ENCODE measurements at regions not wholly inside any gene's neighbourhood (a gene's known extent, or its start where the extent isn't known, plus 50 kb on each side); places are given as distances from the start of the nearest gene placed in this dataset.
"Not testable (repeated sequence)": the region's sequence is repeated elsewhere in the genome, so short reads cannot be mapped to it uniquely, and the experiment has no call there.

DNA sequence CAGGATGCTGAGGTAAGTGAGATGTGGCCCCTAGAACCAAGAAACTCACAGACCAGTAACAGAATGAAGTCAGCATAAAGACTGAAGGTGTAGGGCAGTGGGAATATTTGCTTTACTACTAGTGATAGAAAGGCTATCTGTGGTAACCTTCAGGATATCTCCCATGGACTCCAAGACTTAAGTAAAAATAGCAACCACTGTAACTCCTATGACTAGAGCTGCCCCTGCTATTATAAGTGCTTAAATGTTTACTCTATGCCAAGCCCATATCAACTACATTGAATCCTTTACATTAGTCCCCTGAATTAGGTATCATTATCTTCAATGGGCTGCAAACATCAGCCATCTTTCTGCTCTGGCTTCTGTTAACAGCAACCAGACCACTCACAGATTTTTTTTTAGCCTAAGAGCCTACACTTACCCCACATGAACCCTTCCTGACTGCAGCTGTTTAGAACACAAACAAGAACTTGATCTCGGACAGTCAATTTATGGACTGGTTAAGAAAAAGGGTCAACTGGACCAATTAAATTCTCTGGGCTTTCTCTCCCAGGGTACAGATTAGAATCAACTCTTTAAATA is 335.1 kb upstream of the API5 start:
- DNase-seq (ENCODE audit: low spot score), result no peak

DNA sequence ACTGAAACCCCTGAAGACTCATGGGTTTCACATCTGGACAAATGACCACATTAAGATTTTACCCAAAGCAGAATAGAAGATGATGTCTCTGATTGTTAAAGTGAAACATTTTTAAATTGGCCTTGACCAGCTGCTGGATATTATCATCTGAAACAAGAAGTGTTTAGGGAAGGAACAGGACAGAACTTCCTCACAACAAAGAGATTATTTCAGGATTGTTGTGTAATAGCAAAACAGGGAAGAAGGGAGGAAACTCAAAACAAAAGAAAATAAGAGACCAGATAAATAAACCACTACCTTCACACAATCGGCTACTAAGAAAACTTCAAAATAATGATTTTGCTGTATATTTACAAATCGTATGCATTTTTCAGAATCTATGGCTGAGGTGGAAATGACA is 319.2 kb upstream of the API5 start:
- no peak for DNase-seq (ENCODE audit: low spot score)

GRCh38 chr11:42996421-42997307 is 315.1 kb upstream of the API5 start:
- no peak for DNase-seq (ENCODE audit: low spot score)

- not testable (repeated sequence) for DNase-seq (ENCODE audit: low spot score)
These were observed 306.9 kb upstream of the API5 start for GRCh38 chr11:43004879-43005278.

- no peak for DNase-seq (ENCODE audit: low spot score)
These were observed 301.8 kb upstream of the API5 start for GRCh38 chr11:43010042-43010441.

- DNase-seq (ENCODE audit: low spot score), result no peak
These were observed 299.2 kb upstream of the API5 start for GRCh38 chr11:43012606-43013005.

DNA sequence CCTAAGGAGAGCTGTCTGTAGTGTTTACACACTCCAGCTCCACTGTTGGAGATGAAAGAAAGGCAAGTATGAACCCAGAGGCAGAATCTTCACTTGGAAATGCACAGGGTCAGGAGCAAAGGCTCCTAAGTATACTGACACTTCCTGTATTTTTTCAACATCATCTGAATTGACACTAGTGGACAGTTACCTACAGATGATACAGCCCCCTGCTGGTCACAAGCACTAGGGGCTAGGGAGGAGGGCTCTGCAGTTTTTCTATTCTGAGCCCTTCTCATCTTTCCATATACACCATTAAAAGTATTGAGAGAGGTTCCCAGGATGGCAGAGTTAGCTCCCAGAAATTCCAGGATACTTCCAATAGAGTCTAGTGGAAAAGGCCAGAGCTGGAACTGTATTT is 290.3 kb upstream of the API5 start:
- peak; percentile 14 for DNase-seq (ENCODE audit: low spot score)

GRCh38 chr11:43034341-43034740 is 277.5 kb upstream of the API5 start:
- no peak for DNase-seq (ENCODE audit: low spot score)

DNA sequence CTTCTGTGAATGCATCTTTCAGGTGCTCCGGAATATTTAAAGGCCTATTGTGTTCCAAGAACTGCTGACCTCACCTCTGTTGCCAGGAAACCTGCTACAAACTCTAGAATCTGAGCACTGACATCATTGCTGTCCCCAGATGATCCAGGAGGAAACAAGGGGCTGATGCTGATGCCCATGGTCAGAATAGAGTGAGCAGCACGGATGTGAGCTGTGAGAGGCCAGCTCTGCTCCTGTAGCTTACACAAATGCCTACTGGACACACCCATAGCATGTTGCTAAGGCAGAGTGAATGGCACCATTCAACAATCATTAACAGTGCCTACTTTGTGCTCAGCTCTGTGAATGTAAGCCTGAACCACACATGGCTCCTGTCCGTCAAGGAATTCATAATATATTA is 276.7 kb upstream of the API5 start:
- DNase-seq (ENCODE audit: low spot score), result no peak

DNA sequence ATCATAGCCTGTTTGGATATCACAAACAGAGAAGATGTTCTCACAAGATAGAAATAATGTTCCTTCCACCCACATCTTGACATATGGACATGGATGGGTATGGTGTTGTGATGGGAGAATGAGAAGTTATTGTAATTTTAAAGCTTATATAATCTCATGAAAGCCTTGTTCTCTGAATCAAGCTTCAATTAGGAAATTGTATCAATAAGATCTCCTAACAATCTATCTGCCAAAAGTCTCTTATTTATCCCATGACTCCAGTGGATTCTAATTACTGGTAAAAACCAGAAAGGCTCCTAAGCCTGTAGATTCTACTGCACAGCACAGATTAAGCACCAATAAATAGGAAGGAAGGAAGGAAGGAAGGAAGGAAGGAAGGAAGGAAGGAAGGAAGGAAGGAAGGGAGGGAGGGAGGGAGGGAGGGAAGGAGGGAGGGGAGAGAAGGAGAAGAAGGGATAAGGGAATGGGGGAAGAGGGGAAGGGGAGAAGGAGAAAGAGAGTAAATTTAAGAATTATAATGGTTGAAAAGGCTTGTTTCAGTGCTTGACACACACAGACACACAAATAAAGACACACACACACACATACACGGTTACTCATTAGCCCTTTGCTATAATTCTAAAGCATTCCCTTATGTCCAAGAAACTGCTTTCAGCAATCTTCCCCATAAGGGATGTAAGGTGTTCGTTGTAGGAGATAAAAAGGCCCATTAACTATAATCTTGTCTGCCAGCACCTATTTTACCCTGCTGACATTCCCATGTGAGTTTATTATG is 258.0 kb upstream of the API5 start:
- DNase-seq (ENCODE audit: low spot score), result no peak

DNA sequence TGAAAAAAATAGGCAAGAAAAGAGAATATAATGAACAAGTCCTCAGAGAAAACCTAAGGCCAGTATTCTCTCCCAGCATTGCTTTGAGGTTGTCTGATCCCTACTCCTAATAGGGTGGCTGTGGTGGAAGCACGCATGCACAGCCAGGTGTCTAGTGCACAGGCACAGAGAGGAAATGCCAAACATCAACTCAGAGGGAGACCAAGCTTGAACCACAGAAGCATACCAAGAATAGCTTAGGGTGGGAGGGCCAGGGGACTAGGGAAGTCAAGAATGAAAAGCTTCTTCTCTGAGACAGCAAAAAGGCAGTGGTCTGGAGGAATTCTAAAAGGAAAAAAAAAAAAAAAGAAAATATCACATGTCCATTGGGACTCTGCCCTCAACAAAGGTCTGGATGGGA is 244.1 kb upstream of the API5 start:
- no peak for DNase-seq (ENCODE audit: low spot score)

- DNase-seq (ENCODE audit: low spot score), result no peak
These were observed 240.5 kb upstream of the API5 start for GRCh38 chr11:43071338-43071737.

DNA sequence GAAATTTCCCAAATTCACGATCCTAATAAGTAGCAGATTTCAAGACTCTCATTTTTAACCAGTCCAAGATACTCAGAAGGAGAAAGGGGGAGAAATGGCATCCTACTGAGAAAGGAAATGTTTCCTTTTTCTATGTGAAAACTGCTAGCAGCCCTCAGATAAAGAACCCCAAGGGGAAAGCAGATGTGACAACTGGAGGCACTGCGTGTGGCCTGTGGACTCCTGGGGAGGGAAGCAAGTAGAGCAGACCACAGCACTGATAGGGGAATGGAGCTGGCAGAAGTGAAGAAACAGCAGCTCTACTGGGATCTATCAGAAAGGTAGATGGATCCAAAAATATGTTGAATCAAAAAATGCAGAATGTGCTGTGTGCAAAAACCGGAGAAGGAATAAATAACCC is 239.7 kb upstream of the API5 start:
- DNase-seq (ENCODE audit: low spot score), result no peak

DNA sequence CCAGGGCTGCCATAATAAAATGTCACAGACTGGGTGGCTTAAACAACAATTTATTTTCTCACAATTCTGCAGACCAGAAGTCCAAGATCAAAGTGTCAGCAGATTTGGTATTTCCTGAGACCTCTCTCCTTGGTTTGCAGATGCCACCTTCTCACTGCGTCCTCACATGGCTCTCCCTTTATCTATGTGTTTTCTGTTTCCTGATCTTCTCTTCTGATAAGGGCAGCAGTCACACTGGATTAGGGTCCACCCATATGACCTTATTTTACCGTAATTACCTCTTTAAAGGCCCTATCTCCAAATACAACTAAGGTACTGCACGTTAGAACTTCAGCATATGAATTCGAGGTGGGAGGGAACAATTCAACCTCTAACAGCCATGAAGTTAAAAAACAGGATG is 238.9 kb upstream of the API5 start:
- no peak for DNase-seq (ENCODE audit: low spot score)

DNA sequence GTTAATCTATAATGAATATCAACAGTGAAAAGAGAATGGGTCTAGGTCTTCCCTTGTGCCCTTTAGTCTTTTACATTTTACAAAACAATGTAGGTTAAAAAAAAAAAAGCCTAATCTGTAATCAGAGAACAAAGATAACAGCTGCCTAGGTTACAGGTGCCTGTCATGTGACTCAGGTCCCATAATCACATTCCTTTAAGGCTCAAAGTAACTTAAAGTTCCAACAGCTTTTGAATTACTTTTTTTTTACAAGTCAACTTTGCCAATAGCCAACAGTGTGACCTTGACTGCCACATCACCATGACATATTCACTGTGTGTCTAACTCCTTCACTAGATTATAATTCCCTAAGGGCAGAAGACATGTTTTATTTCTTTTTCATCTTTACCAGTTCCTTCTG is 237.0 kb upstream of the API5 start:
- no peak for DNase-seq (ENCODE audit: low spot score)

DNA sequence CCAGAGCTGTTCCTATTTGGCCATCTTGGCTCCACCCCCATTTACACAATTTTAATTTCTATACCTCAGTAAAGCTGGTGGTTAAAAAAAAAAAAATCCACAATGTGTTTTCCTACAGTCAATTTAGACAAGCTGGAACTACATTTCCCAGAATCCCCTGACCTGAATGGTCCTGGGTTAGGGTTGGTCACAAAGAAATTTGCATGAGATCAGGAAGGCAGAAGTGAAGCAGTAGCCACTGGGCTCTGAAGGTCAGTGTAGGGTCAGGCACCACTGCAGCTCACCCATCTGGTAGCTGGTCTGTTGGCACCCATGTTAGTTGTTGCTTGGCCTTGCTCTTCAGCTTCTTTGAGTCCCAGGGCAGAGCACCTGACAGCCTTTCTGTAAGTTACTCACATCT is 210.7 kb upstream of the API5 start:
- no peak for DNase-seq (ENCODE audit: low spot score)

- no peak for DNase-seq (ENCODE audit: low spot score)
These were observed 195.7 kb upstream of the API5 start for GRCh38 chr11:43116071-43116470.

DNA sequence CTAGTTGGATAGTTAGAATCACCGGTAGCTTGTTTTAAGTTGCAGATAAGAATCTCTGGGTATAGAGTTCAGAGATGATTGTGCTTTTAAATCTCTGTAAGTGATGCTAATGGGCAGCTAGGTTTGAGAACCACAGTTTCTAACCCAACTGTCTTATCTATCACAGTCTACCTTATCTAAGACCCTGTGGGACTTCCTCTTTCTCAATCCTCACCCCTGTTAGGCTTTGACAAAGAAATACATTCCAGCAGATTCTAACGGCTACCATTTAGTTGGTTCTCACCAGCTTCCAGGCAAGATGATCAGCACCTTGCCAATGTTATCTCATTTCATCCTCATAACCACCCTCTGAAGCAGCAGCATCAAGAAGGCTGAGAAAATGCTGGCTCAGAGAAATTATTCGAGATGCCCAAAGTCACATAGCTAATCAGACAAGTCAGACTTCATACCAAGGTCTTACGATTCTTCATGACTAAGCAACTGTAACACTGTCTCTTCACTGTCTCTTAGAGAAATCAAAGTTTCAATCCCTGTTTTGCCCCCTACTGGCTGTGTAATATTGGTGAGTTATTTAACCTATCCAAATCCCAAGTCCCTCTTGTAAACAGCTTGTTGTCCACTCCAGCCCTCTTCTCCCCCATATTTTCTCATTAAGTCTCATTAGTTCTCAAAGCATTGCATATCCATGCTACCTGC is 192.4 kb upstream of the API5 start:
- DNase-seq (ENCODE audit: low spot score), result no peak

DNA sequence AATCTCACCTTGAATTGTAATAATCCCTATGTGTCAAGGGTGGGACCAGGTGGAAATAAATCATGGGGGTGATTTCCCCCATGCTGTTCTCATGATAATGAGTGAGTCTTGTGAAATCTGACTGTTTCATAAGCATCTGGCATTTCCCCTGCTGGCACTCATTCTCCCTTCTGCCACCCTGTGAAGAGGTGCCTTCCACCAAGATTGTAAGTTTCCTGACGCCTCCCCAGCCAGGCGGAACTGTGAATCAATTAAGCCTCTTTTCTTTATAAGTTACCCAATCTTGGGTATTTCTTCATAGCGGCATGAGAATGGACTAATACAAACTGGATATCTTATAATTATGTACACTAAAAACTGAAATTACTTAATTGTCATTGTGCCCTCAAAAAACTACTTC is 189.2 kb upstream of the API5 start:
- DNase-seq (ENCODE audit: low spot score), result no peak

DNA sequence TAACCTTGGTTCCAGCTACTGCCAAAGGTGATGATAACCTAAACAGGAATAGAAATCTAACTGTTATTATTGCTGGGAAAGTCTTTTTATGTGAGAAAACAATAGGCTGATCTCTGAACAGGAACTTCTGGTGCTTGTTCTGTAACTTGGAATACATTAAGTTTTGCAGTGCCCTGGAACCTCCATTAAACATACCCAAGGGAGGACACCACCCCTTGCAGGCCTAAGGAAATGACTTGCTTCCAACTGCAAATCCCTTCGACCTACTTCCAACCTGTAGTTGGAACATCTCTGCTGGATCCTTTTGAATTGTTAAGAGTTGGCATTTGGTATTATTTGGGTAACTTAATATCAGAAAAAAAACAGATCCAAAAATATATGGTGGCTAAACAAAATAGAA is 188.4 kb upstream of the API5 start:
- DNase-seq (ENCODE audit: low spot score), result no peak

GRCh38 chr11:43124272-43124935 is 187.4 kb upstream of the API5 start:
- no peak for DNase-seq (ENCODE audit: low spot score)

GRCh38 chr11:43129329-43129728 is 182.5 kb upstream of the API5 start:
- no peak for DNase-seq (ENCODE audit: low spot score)
